ENCODE measurements at regions not wholly inside any gene's neighbourhood (a gene's known extent, or its start where the extent isn't known, plus 50 kb on each side); places are given as distances from the start of the nearest gene placed in this dataset.

- no peak for TF ChIP-seq POLR2A (IDR thresholded peaks at IDR 0.05; ENCODE audit: low read depth, low read length)
- TF ChIP-seq TAF1 (IDR thresholded peaks at IDR 0.05; ENCODE audit: low read depth, low read length), result no peak
- no peak for TF ChIP-seq POLR2AphosphoS5 (IDR thresholded peaks at IDR 0.05; ENCODE audit: low read depth, low read length)
- no peak for TF ChIP-seq PAX5 (IDR thresholded peaks at IDR 0.05; ENCODE audit: insufficient read depth, low read length, severe bottlenecking)
Measured at GRCh38 chr3:8307545-8308110, 194.0 kb upstream of the LMCD1 start.

Measured in GM12891 (cell line).